ENCODE measurements at regions not wholly inside any gene's neighbourhood (a gene's known extent, or its start where the extent isn't known, plus 50 kb on each side); places are given as distances from the start of the nearest gene placed in this dataset.
"Not testable (repeated sequence)": the region's sequence is repeated elsewhere in the genome, so short reads cannot be mapped to it uniquely, and the experiment has no call there.

DNA sequence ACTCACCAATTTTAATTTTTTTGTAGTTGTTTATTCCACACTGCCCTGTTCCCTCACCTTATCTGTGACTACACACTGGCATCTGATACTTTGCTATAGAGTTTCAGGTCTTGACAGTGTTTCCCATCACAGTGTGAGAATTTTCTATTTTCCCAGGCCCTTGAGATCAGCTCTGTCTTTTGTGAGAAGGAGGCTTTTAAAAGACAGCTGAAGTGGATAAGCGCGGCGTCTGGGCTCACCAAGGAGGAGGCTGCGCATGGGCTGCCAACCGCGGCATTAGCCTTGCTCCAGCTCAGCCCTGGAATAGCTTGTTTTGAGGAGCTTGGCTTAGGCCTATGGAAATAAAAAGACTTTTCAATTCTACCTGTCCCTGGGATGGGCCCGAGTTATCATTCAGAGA is 181.3 kb downstream of the RMST start:
- in situ Hi-C loops (cut with MboI; ENCODE audit: low sequenced_read_pairs in 4 of 4): no loop called here
- intact Hi-C loops (cut with DNase I; ENCODE audit: low total_unique reads): no loop called here
- H3K27me3 ChIP-seq: no peaks in the 10 kb centered on the region

DNA sequence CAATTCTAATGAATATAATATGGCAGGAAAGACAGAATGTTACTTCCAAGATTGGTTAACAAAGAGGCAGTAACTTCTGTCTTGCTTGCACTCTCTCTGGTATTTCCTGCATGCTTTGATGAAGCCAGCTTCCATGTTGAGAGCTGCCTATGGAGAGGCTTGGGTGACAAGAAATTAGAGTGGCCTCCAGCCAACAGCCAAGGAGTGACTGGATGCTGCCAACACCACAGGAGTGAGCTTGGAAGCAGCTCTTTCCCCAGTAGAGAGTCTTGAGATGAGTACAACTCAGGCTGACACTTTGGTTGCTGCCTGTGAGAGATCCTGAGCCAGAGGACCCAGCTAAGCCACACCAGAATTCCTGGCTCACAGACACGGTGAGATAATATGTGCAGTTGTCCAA is 183.1 kb downstream of the RMST start:
- in situ Hi-C loops (cut with MboI; ENCODE audit: low sequenced_read_pairs in 4 of 4): no loop called here
- Histone ChIP-seq H3K4me1 (no peaks in the 10 kb centered on the region), H3K27ac (no peak overlapping the region), H3K4me3 (no peak overlapping the region), H3K27me3 (no peaks in the 10 kb centered on the region), H3K9me3 (no peaks in the 10 kb centered on the region), H3K36me3 (no peaks in the 10 kb centered on the region)
- no peak for DNase-seq
- intact Hi-C loops (cut with DNase I; ENCODE audit: low total_unique reads): no loop called here
- no peak for TF ChIP-seq POLR2A (IDR thresholded peaks at IDR 0.05)
- TF ChIP-seq, protein P1, sequence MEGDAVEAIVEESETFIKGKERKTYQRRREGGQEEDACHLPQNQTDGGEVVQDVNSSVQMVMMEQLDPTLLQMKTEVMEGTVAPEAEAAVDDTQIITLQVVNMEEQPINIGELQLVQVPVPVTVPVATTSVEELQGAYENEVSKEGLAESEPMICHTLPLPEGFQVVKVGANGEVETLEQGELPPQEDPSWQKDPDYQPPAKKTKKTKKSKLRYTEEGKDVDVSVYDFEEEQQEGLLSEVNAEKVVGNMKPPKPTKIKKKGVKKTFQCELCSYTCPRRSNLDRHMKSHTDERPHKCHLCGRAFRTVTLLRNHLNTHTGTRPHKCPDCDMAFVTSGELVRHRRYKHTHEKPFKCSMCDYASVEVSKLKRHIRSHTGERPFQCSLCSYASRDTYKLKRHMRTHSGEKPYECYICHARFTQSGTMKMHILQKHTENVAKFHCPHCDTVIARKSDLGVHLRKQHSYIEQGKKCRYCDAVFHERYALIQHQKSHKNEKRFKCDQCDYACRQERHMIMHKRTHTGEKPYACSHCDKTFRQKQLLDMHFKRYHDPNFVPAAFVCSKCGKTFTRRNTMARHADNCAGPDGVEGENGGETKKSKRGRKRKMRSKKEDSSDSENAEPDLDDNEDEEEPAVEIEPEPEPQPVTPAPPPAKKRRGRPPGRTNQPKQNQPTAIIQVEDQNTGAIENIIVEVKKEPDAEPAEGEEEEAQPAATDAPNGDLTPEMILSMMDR (IDR thresholded peaks at IDR 0.05 in 4 of 5, conservative IDR thresholded peaks at IDR 0.05 in 1 of 5): no peak
- ATAC-seq: no peak

More for the DNA sequence above, 181.3 kb downstream of the RMST start:
- DNase-seq (no peak), ATAC-seq (no peak)
- H3K4me1 ChIP-seq: no peaks in the 10 kb centered on the region
- H3K9me3 ChIP-seq: no peaks in the 10 kb centered on the region
- no peaks in the 10 kb centered on the region for H3K36me3 ChIP-seq
- H3K27ac ChIP-seq: no peak overlapping the region
- H3K4me3 ChIP-seq: no peak overlapping the region
- TF ChIP-seq, protein P1 (IDR thresholded peaks at IDR 0.05 in 4 of 5, conservative IDR thresholded peaks at IDR 0.05 in 1 of 5): no peak
- TF ChIP-seq POLR2A (IDR thresholded peaks at IDR 0.05): no peak

DNA sequence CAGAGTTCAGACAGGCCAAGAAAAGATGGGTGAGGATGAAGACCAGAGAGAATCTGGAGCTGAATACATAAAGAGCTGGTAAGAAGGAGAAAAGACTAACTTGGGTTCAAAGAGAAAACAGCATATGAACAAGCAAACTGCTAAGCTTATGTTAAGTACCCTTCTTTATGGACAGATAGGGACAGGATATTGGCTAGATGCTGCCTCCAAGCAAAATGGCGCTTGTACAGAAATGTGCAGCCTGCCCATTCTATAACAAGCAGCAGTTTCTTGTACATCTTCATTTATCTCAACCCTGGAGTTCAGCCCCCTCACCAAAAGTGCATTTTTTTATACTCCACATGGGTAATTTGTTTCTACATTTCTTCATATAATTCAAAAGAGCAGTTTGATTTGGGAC is 184.5 kb downstream of the RMST start:
- DNase-seq (no peak), ATAC-seq (no peak)
- no peaks in the 10 kb centered on the region for H3K36me3 ChIP-seq
- TF ChIP-seq POLR2A (IDR thresholded peaks at IDR 0.05): no peak
- intact Hi-C loops (cut with DNase I; ENCODE audit: low total_unique reads) (no loop called here), in situ Hi-C loops (cut with MboI; ENCODE audit: low sequenced_read_pairs in 4 of 4) (no loop called here)
- H3K27ac ChIP-seq: no peak overlapping the region
- no peaks in the 10 kb centered on the region for H3K27me3 ChIP-seq
- no peak overlapping the region for H3K4me3 ChIP-seq
- no peaks in the 10 kb centered on the region for H3K9me3 ChIP-seq
- no peaks in the 10 kb centered on the region for H3K4me1 ChIP-seq

DNA sequence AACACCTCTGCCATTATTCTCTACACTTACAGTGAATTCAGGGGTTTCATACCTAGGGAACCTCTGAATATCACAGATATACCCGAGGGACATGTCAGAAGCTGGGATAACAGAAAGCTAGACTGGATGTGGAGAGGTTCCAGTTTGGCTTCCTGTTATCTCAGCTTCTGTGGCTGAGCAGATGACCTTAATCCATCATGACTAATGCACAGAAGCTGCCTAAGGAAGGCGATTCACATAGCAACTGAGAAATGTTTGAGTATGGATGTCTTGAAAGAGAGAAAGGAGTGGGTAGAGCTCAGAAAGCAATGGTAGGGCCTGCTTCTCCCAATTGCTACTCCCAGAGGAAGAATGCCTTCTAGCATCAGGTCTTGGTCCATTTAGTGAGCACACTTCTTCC is 187.6 kb downstream of the RMST start:
- TF ChIP-seq, protein P1 (IDR thresholded peaks at IDR 0.05 in 4 of 5, conservative IDR thresholded peaks at IDR 0.05 in 1 of 5): no peak
- TF ChIP-seq POLR2A (IDR thresholded peaks at IDR 0.05): no peak
- H3K9me3 ChIP-seq: no peaks in the 10 kb centered on the region
- H3K27ac ChIP-seq: no peak overlapping the region
- ATAC-seq: no peak
- H3K4me1 ChIP-seq: no peaks in the 10 kb centered on the region
- in situ Hi-C loops (cut with MboI; ENCODE audit: low sequenced_read_pairs in 4 of 4): no loop called here
- H3K4me3 ChIP-seq: no peak overlapping the region
- H3K36me3 ChIP-seq: no peaks in the 10 kb centered on the region
- H3K27me3 ChIP-seq: no peaks in the 10 kb centered on the region
- intact Hi-C loops (cut with DNase I; ENCODE audit: low total_unique reads): no loop called here
- no peak for DNase-seq

DNA sequence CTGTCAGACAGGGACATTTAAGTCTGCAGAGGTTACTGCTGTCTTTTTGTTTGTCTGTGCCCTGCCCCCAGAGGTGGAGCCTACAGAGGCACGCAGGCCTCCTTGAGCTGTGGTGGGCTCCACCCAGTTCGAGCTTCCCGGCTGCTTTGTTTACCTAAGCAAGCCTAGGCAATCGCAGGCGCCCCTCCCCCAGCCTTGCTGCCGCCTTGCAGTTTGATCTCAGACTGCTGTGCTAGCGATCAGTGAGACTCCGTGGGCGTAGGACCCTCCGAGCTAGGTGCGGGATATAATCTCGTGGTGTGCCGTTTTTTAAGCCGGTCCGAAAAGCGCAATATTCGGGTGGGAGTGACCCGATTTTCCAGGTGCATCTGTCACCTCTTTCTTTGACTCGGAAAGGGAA is 193.9 kb downstream of the RMST start:
- H3K4me1 ChIP-seq; ATAC-seq; H3K27me3 ChIP-seq; in situ Hi-C loops (cut with MboI; ENCODE audit: low sequenced_read_pairs in 4 of 4); intact Hi-C loops (cut with DNase I; ENCODE audit: low total_unique reads); H3K9me3 ChIP-seq; DNase-seq; H3K4me3 ChIP-seq; H3K36me3 ChIP-seq; H3K27ac ChIP-seq: not testable (repeated sequence)

DNA sequence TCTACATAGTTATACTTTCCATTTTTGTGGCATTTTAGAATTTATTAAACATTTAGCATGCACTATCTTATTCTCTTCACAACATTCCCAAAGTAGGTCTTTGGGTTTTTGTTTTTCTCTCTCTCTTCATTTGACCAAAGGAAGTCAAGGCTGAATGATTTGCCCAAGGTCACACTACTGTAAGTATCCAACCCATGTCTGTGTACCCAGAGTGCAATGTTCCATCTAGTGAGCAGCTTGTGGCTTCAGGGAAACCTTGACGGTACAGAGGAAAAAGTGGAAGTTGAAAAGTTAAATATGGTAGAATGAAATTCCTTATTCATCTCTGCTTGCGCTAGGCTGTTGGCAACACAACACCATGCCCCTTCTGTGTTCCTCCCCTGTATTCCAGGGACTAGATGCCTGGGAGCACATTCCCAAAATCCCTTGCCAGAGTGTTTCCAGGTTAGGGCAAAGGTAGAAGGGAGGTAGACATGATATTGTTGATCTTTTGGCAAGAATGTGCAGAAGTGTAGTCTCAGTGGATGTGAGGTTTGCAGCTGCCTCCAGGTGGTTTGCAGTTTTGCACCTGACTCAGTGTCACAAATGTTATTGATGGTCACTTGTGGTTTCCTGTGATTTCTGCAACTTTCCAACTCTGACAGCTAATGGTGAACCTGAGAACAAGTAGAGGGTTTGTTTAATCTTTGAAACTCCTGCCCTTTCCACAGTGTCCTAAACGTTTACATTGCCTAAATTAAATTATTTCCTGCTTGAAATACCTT is 196.7 kb downstream of the RMST start:
- TF ChIP-seq, protein P1 (IDR thresholded peaks at IDR 0.05 in 4 of 5, conservative IDR thresholded peaks at IDR 0.05 in 1 of 5): no peak
- TF ChIP-seq POLR2A (IDR thresholded peaks at IDR 0.05): no peak
- ATAC-seq (no peak), DNase-seq (no peak)
- Histone ChIP-seq H3K36me3 (no peaks in the 10 kb centered on the region), H3K27me3 (no peaks in the 10 kb centered on the region), H3K4me3 (no peak overlapping the region), H3K9me3 (no peaks in the 10 kb centered on the region), H3K4me1 (no peaks in the 10 kb centered on the region), H3K27ac (no peak overlapping the region)
- intact Hi-C loops (cut with DNase I; ENCODE audit: low total_unique reads): no loop called here
- in situ Hi-C loops (cut with MboI; ENCODE audit: low sequenced_read_pairs in 4 of 4): no loop called here
